Epithelial cell of esophagus (primary cell): ENCODE measurements at regions not wholly inside any gene's neighbourhood (a gene's known extent, or its start where the extent isn't known, plus 50 kb on each side); places are given as distances from the start of the nearest gene placed in this dataset.
"Not testable (repeated sequence)": the region's sequence is repeated elsewhere in the genome, so short reads cannot be mapped to it uniquely, and the experiment has no call there.

Source experiments
- DNase-seq: peaks from one replicate; pipeline ENCODE4 v3.0.0; 2010; ENCODE audit warnings: low read depth
- H3K4me3 ChIP-seq: 2 replicates; pipeline ENCODE4 v1.5.1; 2011; ENCODE audit warnings: mild to moderate bottlenecking, low read length, control low read depth
- CTCF ChIP-seq: IDR thresholded peaks from 2 replicates; pipeline ENCODE4 v1.5.1; 2011; ENCODE audit warnings: low read depth, mild to moderate bottlenecking, low read length, control low read depth, inconsistent platforms; ENCODE audit not compliant: insufficient read depth; ENCODE audit errors: missing control alignments

- TF ChIP-seq CTCF: no peak
- no peak for DNase-seq
- no peak overlapping the region for H3K4me3 ChIP-seq
Measured at GRCh38 chr2:146388757-146389156, 1456.1 kb upstream of the ACVR2A start.

- H3K4me3 ChIP-seq: no peak overlapping the region
- DNase-seq: no peak
- TF ChIP-seq CTCF: no peak
Measured at GRCh38 chr2:146386096-146386495, 1458.7 kb upstream of the ACVR2A start.

GRCh38 chr2:146385031-146385430, 1459.8 kb upstream of the ACVR2A start:
- DNase-seq: no peak
- no peak for TF ChIP-seq CTCF
- no peak overlapping the region for H3K4me3 ChIP-seq

- no peak overlapping the region for H3K4me3 ChIP-seq
- no peak for TF ChIP-seq CTCF
Measured at GRCh38 chr2:146376511-146377064, 1468.2 kb upstream of the ACVR2A start.

GRCh38 chr2:146374505-146374904, 1470.3 kb upstream of the ACVR2A start:
- DNase-seq: peak; percentile 47
- no peak for TF ChIP-seq CTCF
- no peak overlapping the region for H3K4me3 ChIP-seq

More at GRCh38 chr2:146376511-146377064, 1468.2 kb upstream of the ACVR2A start:
- no peak for DNase-seq

GRCh38 chr2:146371364-146371763, 1473.5 kb upstream of the ACVR2A start:
- not testable (repeated sequence) for DNase-seq, H3K4me3 ChIP-seq

- no peak for TF ChIP-seq CTCF
- DNase-seq: no peak
- H3K4me3 ChIP-seq: no peak overlapping the region
Measured at GRCh38 chr2:146370826-146371225, 1474.0 kb upstream of the ACVR2A start.
